Transverse colon (tissue), 4 donors: ENCODE measurements at regions not wholly inside any gene's neighbourhood (a gene's known extent, or its start where the extent isn't known, plus 50 kb on each side); places are given as distances from the start of the nearest gene placed in this dataset.

Experiments used
- DNase-seq: peaks from one replicate; pipeline ENCODE4 v3.0.0-alpha.2; 2019
- H3K27ac ChIP-seq, 4 donors: fragments of 200-600 bp; sonication (generic); 2 replicates each; pipeline ENCODE4 v1.5.1; 2016 to 2018; ENCODE audit warnings: inconsistent platforms in 4 of 4
- H3K27me3 ChIP-seq: fragments of 200-600 bp; sonication (generic); 2 replicates; pipeline ENCODE4 v1.5.1; 2017; ENCODE audit warnings: inconsistent platforms
- H3K36me3 ChIP-seq, 4 donors: fragments of 200-600 bp; sonication (generic); 2 replicates each; pipeline ENCODE4 v1.5.1; 2017 to 2019; ENCODE audit warnings: inconsistent platforms in 4 of 4
- H3K4me1 ChIP-seq, 4 donors: fragments of 200-600 bp; sonication (generic); 2 replicates each; pipeline ENCODE4 v1.5.1; 2017 to 2020; ENCODE audit warnings: inconsistent platforms in 4 of 4
- H3K4me3 ChIP-seq, 4 donors: fragments of 200-600 bp; sonication (generic); 1 replicate in 1 of 4; 2 replicates in 3 of 4; pipeline versions ENCODE4 v1.5.1 to v1.6.1; 2017 to 2019; ENCODE audit warnings: inconsistent platforms in 4 of 4
- H3K9me3 ChIP-seq, 2 donors: fragments of 200-600 bp; sonication (generic); 2 replicates each; pipeline ENCODE4 v1.5.1; 2017 to 2019; ENCODE audit warnings: inconsistent platforms in 2 of 2
- EP300 ChIP-seq: sonication (generic); formaldehyde crosslinking; IDR thresholded peaks from one replicate; pipeline ENCODE4 v1.6.1; 2017; ENCODE audit warnings: antibody characterized with exemption, low read depth
- POLR2A ChIP-seq: fragments of 450-650 bp; IDR thresholded peaks from one replicate; pipeline ENCODE4 v1.6.1; 2016; ENCODE audit warnings: antibody characterized with exemption, mild to moderate bottlenecking, moderate library complexity
- POLR2AphosphoS5 ChIP-seq, 3 donors: sonication (generic); formaldehyde crosslinking; IDR thresholded peaks; one replicate each; pipeline ENCODE4 v1.6.1; 2016; ENCODE audit warnings: antibody characterized with exemption in 3 of 3
- WGBS, 2 donors: methylation state at CpG; one replicate each; pipeline ENCODE4 v1.1.5; 2018; ENCODE audit warnings: low coverage in 1 of 2; 5-methylcytosine and 5-hydroxymethylcytosine counted together
- in situ Hi-C, 4 donors: fragments of 200-750 bp; cut with MboI; loops; one replicate each; pipeline versions ENCODE4 v1.15.0 to v1.15.1; 2017; ENCODE audit warnings: low sequenced_read_pairs in 3 of 4, low pct_ligation_motif_present in 1 of 4, low pct_unique_long_range_greater_than_20kb in 1 of 4
- intact Hi-C: fragments of 100-400 bp; cut with DNase I; formaldehyde crosslinking; loops from one replicate; pipeline ENCODE4 v1.15.1; 2023; ENCODE audit warnings: low total_unique reads
- TF ChIP-seq, protein P1 (sequence below), 5 experiments: fragments of 200-600 bp in 3 of 5; fragments of 450-650 bp in 2 of 5; sonication (generic) in 3 of 5; IDR thresholded peaks; 1 replicate in 2 of 5; 2 replicates in 3 of 5; pipeline ENCODE4 v1.5.1; 2016 to 2017; ENCODE audit warnings: antibody characterized with exemption in 5 of 5, inconsistent platforms in 3 of 5, mild to moderate bottlenecking in 2 of 5, moderate library complexity in 1 of 5

DNA sequence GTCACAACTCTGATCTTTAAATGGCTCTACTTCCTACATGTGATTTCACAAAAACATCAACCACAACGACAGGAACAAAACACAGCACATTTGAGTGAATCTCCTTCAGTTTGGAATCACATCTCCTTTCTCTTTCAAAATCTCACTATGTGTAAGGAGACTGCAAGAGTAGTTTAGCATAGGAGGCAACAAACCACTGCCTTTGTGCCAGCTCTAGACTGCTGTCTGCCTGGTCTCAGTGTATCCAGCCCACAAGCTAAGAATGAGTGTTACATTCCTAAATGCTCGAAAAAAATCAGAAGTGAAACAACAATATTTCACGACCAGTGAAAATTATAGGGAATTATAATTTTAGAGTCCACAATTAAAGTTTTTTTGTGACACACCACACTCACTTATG is 217.0 kb upstream of the STEAP4 start:
- in situ Hi-C loops (no loop called here), intact Hi-C loops (no loop called here)
- H3K27me3 ChIP-seq: no peaks in the 10 kb centered on the region
- H3K27ac ChIP-seq: no peak overlapping the region
- 67 to 79% methylated on average over 3 of the region's 3 CpGs for WGBS, 2 donors
- H3K4me3 ChIP-seq: no peak overlapping the region
- H3K9me3 ChIP-seq: no peaks in the 10 kb centered on the region
- no peaks in the 10 kb centered on the region for H3K4me1 ChIP-seq
- no peaks in the 10 kb centered on the region for H3K36me3 ChIP-seq
- TF ChIP-seq POLR2AphosphoS5 (IDR thresholded peaks at IDR 0.05): no peak
- no peak for TF ChIP-seq POLR2A
- DNase-seq: no peak

DNA sequence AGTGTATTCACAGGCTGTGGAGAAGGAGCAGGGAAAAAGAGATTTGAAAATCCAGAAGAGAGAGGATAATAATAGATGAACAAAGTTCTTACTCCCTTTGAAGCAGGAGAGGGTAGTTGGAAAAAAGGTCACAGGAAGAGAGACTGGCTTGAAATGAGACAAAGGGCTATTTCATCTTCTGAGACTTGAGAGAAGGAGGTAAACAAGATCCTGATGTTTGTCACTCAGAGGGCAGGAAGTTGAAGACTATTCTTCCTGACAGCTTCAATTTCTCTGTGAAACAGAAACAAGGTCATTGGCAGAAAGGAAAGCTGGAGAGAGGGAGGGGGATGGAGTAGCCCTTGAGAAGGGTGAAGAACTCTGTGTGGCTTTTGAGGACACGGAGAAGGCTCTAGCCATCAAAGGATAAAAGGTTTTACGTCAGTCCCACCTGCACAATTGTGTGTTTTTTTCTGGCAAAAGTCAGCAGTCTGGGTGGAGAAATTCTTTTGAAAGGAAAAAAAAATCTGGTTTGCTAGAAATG is 216.1 kb upstream of the STEAP4 start:
- no peaks in the 10 kb centered on the region for H3K4me1 ChIP-seq
- WGBS, 2 donors: 18 to 52% methylated on average over 2 of the region's 2 CpGs
- no peak for DNase-seq
- no peak overlapping the region for H3K4me3 ChIP-seq
- intact Hi-C loops (no loop called here), in situ Hi-C loops (no loop called here)
- no peaks in the 10 kb centered on the region for H3K36me3 ChIP-seq
- no peak overlapping the region for H3K27ac ChIP-seq
- TF ChIP-seq POLR2A (no peak), POLR2AphosphoS5 (IDR thresholded peaks at IDR 0.05) (no peak)
- no peaks in the 10 kb centered on the region for H3K9me3 ChIP-seq
- H3K27me3 ChIP-seq: no peaks in the 10 kb centered on the region

DNA sequence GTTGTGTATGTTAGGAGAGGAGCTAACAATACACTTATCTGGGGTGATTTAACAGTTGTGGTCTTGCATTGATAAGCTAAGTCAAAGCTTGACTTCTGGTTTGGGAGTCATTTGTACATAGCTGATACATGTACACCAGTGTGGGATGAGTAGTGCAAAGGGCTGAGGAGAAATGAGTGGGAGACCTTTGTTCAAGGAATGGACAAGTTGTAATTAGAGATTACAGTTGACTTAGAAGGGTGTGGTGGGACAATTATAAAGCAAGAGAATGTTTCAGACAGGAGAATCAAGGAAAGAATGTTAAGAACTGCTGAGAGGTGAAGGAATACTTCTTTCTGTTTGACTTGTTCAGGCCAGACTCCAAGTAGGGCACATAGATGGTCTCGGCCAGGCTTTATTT is 209.7 kb upstream of the STEAP4 start:
- 31 to 51% methylated on average over 1 of the region's 1 CpG for WGBS, 2 donors
- Histone ChIP-seq H3K36me3 (no peaks in the 10 kb centered on the region), H3K27ac (peak overlapping the region in 1 of 4 donors; percentile 61), H3K4me1 (peaks cover 0 to 17% (median 2%) of the 10 kb centered on the region in 4 donors), H3K27me3 (no peaks in the 10 kb centered on the region), H3K9me3 (no peaks in the 10 kb centered on the region), H3K4me3 (no peak overlapping the region)
- no peak for DNase-seq
- intact Hi-C loops (no loop called here), in situ Hi-C loops (no loop called here)
- TF ChIP-seq EP300: no peak
- TF ChIP-seq, protein P1, sequence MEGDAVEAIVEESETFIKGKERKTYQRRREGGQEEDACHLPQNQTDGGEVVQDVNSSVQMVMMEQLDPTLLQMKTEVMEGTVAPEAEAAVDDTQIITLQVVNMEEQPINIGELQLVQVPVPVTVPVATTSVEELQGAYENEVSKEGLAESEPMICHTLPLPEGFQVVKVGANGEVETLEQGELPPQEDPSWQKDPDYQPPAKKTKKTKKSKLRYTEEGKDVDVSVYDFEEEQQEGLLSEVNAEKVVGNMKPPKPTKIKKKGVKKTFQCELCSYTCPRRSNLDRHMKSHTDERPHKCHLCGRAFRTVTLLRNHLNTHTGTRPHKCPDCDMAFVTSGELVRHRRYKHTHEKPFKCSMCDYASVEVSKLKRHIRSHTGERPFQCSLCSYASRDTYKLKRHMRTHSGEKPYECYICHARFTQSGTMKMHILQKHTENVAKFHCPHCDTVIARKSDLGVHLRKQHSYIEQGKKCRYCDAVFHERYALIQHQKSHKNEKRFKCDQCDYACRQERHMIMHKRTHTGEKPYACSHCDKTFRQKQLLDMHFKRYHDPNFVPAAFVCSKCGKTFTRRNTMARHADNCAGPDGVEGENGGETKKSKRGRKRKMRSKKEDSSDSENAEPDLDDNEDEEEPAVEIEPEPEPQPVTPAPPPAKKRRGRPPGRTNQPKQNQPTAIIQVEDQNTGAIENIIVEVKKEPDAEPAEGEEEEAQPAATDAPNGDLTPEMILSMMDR (IDR thresholded peaks at IDR 0.05): no peak
- TF ChIP-seq POLR2A: no peak
- TF ChIP-seq POLR2AphosphoS5 (IDR thresholded peaks at IDR 0.05): no peak

DNA sequence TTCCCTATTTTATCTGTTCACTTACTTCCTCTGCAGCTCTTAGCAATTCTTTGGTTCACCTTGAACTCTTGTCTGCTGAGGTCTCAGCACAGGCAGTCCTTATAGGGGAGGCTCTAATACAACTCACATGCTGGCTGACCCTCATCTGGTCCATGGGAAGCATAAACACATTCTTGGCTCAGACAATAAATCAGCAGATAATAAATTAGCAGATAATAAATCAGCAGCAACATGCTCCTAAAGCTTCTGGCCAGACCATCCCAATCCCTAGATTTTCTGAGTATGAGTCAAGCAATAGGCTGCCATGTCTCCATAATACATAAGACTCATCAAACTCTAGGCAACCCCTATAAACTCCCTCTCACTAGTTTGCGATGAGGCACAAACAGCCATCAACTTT is 208.6 kb upstream of the STEAP4 start:
- H3K36me3 ChIP-seq: no peaks in the 10 kb centered on the region
- H3K4me3 ChIP-seq: no peak overlapping the region
- intact Hi-C loops (no loop called here), in situ Hi-C loops (no loop called here)
- H3K27me3 ChIP-seq: no peaks in the 10 kb centered on the region
- peaks cover 0 to 5% of the 10 kb centered on the region in 2 donors for H3K9me3 ChIP-seq
- no peak overlapping the region for H3K27ac ChIP-seq
- DNase-seq: no peak
- peaks cover 0 to 17% (median 2%) of the 10 kb centered on the region in 4 donors for H3K4me1 ChIP-seq
- WGBS, 2 donors: 72 to 83% methylated on average over 1 of the region's 1 CpG
- no peak for TF ChIP-seq EP300
- no peak for TF ChIP-seq POLR2AphosphoS5 (IDR thresholded peaks at IDR 0.05)
- no peak for TF ChIP-seq POLR2A
- TF ChIP-seq, protein P1 (IDR thresholded peaks at IDR 0.05): no peak

DNA sequence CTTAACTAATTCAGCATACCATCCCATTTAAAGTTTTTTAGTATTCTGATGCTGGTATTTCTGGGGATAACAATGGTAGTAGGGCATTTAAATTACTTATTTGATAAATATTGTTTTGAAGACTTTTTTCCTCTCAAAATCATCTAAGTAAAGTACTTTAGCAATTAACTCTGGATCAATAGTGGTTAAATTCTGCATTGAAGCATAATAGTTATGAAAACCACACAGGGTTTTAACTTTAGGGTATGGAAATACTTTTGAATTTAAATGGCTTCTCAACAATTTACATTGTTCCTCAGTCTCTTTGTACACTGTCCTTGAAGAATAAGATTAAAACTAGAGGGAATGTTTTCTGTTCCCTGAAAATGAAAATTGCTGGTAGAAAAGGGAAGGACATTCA is 202.6 kb upstream of the STEAP4 start:
- in situ Hi-C loops: no loop called here

More for the DNA sequence above, 202.6 kb upstream of the STEAP4 start:
- TF ChIP-seq, protein P1 (IDR thresholded peaks at IDR 0.05): no peak
- no peak for TF ChIP-seq POLR2A
- no peak for TF ChIP-seq EP300
- TF ChIP-seq POLR2AphosphoS5 (IDR thresholded peaks at IDR 0.05): no peak
- Histone ChIP-seq H3K36me3 (no peaks in the 10 kb centered on the region), H3K27me3 (no peaks in the 10 kb centered on the region), H3K4me1 (no peaks in the 10 kb centered on the region), H3K4me3 (no peak overlapping the region), H3K9me3 (peaks cover 0 to 5% of the 10 kb centered on the region in 2 donors), H3K27ac (no peak overlapping the region)
- DNase-seq: no peak
- intact Hi-C loops: no loop called here
